NCI-H82 treated with DMSO at 0.1 percent for 48 hours (cell line): ENCODE measurements at regions not wholly inside any gene's neighbourhood (a gene's known extent, or its start where the extent isn't known, plus 50 kb on each side); places are given as distances from the start of the nearest gene placed in this dataset.
A peak's percentile ranks its signal among the peaks of the same experiment; 100 is the strongest.
"Not testable (repeated sequence)": the region's sequence is repeated elsewhere in the genome, so short reads cannot be mapped to it uniquely, and the experiment has no call there.

Experiments
- DNase-seq: peaks from one replicate; lab custom pipeline; 2025; ENCODE audit not compliant: unreplicated experiment; lab: John Stamatoyannopoulos, UW

- no peak for DNase-seq
Measured at GRCh38 chr10:80750268-80750667, 212.6 kb downstream of the SH2D4B start.

GRCh38 chr10:80751940-80752339, 214.2 kb downstream of the SH2D4B start:
- no peak for DNase-seq

GRCh38 chr10:80753612-80754011, 215.9 kb downstream of the SH2D4B start:
- no peak for DNase-seq

GRCh38 chr10:80755893-80756292, 218.2 kb downstream of the SH2D4B start:
- no peak for DNase-seq

- DNase-seq: no peak
Measured at GRCh38 chr10:80759693-80760092, 222.0 kb downstream of the SH2D4B start.

GRCh38 chr10:80760914-80761371, 223.2 kb downstream of the SH2D4B start:
- DNase-seq: no peak

- no peak for DNase-seq
Measured at GRCh38 chr10:80767963-80768362, 230.3 kb downstream of the SH2D4B start.

- peak; percentile 44 for DNase-seq
Measured at GRCh38 chr10:80769700-80770160, 232.0 kb downstream of the SH2D4B start.

GRCh38 chr10:80770239-80770638, 232.5 kb downstream of the SH2D4B start:
- DNase-seq: peak; percentile 9

GRCh38 chr10:80771285-80771684, 233.6 kb downstream of the SH2D4B start:
- DNase-seq: no peak

- DNase-seq: no peak
Measured at GRCh38 chr10:80771902-80772555, 234.3 kb downstream of the SH2D4B start.

GRCh38 chr10:80772596-80772995, 234.9 kb downstream of the SH2D4B start:
- DNase-seq: no peak

GRCh38 chr10:80784695-80785094, 247.0 kb downstream of the SH2D4B start:
- DNase-seq: no peak

- DNase-seq: no peak
Measured at GRCh38 chr10:80786322-80786721, 248.6 kb downstream of the SH2D4B start.

GRCh38 chr10:80787952-80788351, 250.2 kb downstream of the SH2D4B start:
- no peak for DNase-seq

- DNase-seq: no peak
Measured at GRCh38 chr10:80794994-80795393, 257.3 kb downstream of the SH2D4B start.

- DNase-seq: no peak
Measured at GRCh38 chr10:80805343-80806020, 267.8 kb downstream of the SH2D4B start.

GRCh38 chr10:80814147-80814652, 276.5 kb downstream of the SH2D4B start:
- no peak for DNase-seq

GRCh38 chr10:80829151-80829550, 291.4 kb downstream of the SH2D4B start:
- no peak for DNase-seq

GRCh38 chr10:80829562-80829961, 291.9 kb downstream of the SH2D4B start:
- no peak for DNase-seq

GRCh38 chr10:80832693-80833092, 295.0 kb downstream of the SH2D4B start:
- not testable (repeated sequence) for DNase-seq

- DNase-seq: peak; percentile 25
Measured at GRCh38 chr10:80855348-80855971, 317.8 kb downstream of the SH2D4B start.
